GM21390 (cell line): ENCODE measurements at regions not wholly inside any gene's neighbourhood (a gene's known extent, or its start where the extent isn't known, plus 50 kb on each side); places are given as distances from the start of the nearest gene placed in this dataset.
"Not testable (repeated sequence)": the region's sequence is repeated elsewhere in the genome, so short reads cannot be mapped to it uniquely, and the experiment has no call there.

Experiments
- ATAC-seq: cut with Tn5 transposase; IDR thresholded peaks from one replicate; pipeline ENCODE4 v1.9.1; 2021; ENCODE audit not compliant: unreplicated experiment

- no peak for ATAC-seq
Measured at GRCh38 chr5:51652980-51653379, 269.7 kb downstream of the ISL1 start.

- ATAC-seq, result no peak
Measured at GRCh38 chr5:51657340-51658240, 274.3 kb downstream of the ISL1 start.

DNA sequence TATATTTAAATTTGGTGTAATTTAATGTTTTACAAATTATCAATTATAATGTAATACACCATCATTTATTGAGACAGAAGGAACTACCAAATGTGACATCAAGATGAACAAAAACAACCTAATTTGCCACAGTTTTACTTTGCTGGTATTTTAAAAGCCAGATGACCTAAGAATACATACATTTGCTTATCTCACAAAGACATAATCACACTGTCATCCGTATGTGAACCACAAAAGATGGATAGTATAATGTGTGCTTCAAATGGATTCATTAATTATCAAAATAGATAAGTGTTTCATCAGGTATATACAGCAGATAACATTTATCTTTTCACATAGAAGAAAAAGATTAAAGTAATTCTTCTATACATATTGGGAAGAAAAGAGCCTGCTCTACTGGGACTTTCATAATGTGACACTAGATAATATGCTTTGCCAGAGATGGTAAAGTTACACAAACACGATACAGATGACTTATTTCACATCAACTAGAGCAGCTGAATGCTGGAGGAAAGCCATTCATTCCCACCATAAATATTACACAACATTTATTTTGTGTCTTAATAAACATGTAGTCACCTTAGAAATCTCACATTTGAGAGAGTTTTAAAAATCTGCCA lies 278.5 kb downstream of the ISL1 start:
- ATAC-seq, result no peak

DNA sequence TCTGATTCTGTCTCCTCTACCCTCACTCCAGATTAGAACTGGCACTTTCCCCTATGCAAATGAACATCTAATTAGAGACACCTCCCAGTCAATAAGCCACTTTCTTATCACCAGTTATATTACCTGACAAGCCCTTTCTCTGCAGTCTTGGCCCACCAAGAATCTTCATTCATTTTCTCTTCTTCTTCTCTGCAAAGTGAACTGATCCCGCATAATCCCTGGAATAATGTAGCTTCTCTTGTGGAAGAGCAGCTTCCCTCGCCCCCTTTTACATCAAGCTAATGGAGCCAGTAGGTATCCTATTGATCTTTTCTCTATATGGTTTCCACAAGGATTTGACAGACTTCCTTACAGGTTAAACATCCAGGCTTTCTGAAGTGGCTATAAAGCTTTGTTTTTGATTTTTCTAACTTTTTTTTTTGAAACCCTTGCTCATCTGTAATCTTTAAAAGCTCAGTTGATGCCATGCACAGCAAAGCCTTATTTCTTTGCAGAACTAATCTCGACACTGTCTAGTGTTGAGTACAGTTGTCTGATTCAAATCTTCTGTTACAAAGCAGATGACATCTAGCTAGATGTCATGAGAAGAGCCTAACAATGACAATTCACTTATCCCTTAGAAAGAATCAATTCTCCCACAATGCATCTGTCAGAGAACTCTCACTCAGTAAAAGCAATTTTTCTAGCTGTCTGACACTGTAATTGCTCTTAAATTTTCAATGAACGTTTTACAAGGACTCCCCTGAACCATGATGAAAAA lies 281.4 kb downstream of the ISL1 start:
- ATAC-seq, result no peak

DNA sequence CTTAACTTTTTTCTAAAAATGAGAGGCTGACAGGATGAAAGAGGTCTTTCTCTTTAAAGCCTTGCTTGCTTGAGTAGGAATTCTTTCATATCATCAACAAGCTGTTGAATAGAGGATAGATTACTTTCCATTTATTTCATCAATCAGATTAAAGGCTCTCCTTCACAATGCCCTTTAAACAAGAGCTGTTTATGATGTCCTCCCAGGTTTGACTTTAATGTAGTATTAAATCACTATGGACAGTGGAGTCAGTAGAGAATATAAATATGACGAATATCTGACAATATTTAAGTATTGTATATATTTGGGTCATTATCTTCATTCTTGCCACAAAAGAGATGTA lies 282.0 kb downstream of the ISL1 start:
- ATAC-seq, result no peak

GRCh38 chr5:51669095-51669494 lies 285.8 kb downstream of the ISL1 start:
- ATAC-seq, result no peak

GRCh38 chr5:51678330-51678729 lies 295.1 kb downstream of the ISL1 start:
- ATAC-seq, result no peak

DNA sequence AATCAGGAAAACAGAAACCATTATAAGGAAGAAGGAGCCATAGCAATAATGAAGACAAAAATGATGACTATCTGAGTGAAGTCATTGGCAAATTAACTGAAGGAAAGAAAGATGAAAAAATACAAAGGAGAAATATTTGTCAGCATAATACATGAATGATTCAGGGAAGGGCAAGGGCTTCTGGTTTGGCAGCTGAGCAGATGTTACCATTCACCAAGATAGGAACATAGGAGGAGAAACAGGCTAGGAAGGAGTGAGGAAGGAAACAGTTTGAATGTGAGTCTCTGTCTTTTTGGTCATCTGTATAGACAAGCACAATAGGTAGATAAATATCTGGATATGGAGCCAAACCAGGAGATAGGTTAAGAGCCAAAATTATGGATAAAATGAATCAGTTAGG lies 296.0 kb downstream of the ISL1 start:
- ATAC-seq, result no peak

- no peak for ATAC-seq
Measured at GRCh38 chr5:51684794-51685355, 301.6 kb downstream of the ISL1 start.

DNA sequence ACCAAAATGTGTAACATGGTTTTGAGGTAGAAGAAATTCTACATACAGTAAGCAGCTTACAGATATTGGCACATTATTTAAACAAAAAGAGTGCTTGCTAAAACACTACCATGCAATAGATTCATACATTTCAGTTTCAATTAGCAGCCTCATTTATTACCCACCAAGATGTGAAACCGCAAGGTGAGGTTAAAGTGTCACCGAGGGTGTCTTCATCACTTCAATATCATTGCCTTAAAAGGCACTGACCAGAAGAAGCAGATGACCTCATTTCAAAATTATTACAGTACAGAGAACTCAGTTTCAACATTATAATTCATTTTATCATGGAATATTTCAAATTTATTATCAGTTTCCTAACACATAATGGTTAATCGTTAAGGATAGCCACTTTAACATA lies 302.2 kb downstream of the ISL1 start:
- no peak for ATAC-seq

DNA sequence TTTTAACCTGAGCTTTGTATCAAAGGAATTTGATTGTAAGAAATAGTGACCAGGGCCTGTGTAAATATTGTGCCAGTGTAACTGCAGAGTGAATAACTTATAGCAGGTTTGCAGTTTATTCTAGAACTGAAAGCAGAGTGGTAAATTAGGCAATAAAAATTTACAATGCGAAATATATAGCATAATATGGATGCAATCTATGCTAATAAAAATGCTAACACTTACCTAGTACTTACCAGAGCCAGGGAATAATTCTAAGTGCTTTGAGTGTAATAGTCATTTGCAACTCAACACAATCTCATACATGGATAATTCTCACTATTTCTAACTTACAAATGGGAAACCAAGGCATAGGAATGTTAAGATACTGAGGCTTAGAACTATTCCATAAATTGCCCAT lies 303.4 kb downstream of the ISL1 start:
- ATAC-seq, result no peak

GRCh38 chr5:51691538-51692079 lies 308.4 kb downstream of the ISL1 start:
- no peak for ATAC-seq

DNA sequence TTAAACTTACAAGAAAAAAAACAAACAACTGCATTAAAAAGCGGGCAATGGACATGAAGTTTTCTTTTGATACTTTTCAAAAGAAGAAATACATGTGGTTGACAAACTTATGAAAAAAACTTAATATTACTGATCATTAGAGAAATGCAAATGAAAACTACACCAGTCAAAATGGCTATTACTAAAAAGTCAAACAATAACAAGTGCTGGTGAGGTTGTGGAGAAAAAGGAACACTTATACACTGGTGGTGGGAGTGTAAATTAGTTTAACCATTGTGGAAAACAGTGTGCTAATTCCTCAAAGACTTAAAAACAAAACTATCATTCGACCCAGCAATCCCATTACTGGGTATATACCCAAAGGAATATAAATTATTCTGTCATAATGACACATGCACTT lies 311.6 kb downstream of the ISL1 start:
- ATAC-seq, result no peak

DNA sequence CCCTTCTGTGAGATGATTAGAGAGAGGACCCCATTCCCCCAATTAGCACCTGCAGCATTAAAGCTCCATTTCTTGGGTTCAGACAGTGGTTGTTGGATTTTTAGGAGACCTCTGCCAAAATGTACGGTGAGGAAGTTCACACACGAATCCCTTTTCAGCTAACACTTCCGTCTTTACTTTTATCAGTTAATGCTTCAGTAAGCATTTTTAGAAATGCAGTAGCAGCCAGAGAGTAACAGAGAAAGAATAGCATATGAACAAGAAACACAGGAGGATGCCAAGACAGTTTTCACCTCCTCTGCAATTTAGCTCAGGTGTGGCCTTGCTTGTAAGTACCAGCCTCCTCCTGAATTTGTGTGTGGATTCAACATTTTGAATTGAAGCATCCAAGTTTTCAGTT lies 312.9 kb downstream of the ISL1 start:
- no peak for ATAC-seq

DNA sequence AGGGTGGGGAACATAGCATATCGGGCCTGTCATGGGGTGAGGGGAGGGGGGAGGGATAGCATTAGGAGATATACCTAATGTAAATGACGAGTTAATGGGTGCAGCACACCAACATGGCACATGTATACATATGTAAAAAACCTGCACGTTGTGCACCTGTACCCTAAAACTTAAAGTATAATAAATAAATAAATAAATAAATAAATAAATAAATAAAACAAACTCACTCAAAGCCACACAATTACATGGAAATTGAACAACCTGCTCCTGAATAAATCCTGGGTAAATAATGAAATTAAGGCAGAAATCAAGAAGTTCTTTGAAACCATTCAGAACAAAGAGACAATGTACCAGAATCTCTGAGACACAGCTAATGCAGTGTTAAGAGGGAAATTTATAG lies 318.8 kb downstream of the ISL1 start:
- ATAC-seq, result not testable (repeated sequence)

DNA sequence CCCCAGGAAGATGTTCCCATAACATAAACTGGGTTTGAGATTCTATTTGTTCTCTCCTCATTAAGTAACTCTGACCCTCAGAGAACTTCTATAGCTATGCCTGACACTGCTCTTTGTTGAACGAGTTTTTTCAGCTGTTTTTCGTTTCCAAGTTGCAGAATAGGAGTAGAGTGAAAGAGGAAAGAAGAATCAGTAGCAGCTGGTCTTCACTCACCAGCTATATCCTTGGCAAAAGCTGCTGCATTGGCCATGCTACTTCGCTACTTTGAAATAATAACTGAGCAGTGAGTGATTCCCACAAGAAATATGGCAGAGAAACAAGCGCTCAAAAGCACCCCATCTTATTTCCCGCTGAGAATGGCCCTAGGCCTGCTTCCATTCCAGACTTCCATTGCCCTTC lies 329.0 kb downstream of the ISL1 start:
- ATAC-seq, result no peak

DNA sequence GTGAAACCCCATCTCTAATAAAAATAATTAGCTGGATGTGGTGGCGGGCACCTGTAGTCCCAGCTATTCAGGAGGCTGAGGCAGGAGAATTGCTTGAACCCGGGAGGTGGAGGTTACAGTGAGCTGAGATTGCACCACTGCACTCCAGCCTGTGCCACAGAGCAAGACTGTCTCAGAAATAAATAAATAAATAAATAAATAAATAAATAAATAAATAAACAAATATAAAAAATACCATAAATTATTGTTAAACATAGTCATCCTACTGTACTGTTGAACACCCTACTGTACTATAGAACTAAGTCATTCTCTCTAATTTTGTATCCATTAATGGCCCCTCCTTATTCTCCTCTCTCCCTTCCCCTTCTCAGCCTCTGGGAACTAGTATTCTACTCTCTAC lies 332.2 kb downstream of the ISL1 start:
- not testable (repeated sequence) for ATAC-seq

GRCh38 chr5:51731421-51732029 lies 348.3 kb downstream of the ISL1 start:
- ATAC-seq, result no peak

GRCh38 chr5:51732304-51732703 lies 349.1 kb downstream of the ISL1 start:
- ATAC-seq, result no peak

GRCh38 chr5:51734677-51735076 lies 351.4 kb downstream of the ISL1 start:
- ATAC-seq, result no peak

- no peak for ATAC-seq
Measured at GRCh38 chr5:51746023-51746422, 362.8 kb downstream of the ISL1 start.
